ENCODE measurements at regions not wholly inside any gene's neighbourhood (a gene's known extent, or its start where the extent isn't known, plus 50 kb on each side); places are given as distances from the start of the nearest gene placed in this dataset.

- Histone ChIP-seq H3K27ac (ENCODE audit: low read depth, low read length) (no peak overlapping the region), H3K27me3 (replicated peaks in 1 of 4; ENCODE audit: control insufficient read depth in 3 of 4, extremely low read depth in 1 of 4, insufficient read depth in 3 of 4, low read length in 3 of 4) (no peaks in the 10 kb centered on the region), H2BK120ac (replicated peaks; ENCODE audit: low read depth, low read length) (no peak overlapping the region), H2AK5ac (ENCODE audit: low read depth, low read length) (no peak overlapping the region), H3K18ac (ENCODE audit: extremely low read depth, low read length) (no peak overlapping the region), H2BK12ac (ENCODE audit: low read depth, low read length) (no peak overlapping the region), H3K79me2 (ENCODE audit: control insufficient read depth in 1 of 2, insufficient read depth in 2 of 2, low read length in 2 of 2) (no peaks in the 10 kb centered on the region), H2AFZ (ENCODE audit: low read length) (no peak overlapping the region), H3K79me1 (ENCODE audit: low read depth, low read length) (no peaks in the 10 kb centered on the region), H4K8ac (ENCODE audit: extremely low read depth, insufficient read depth, low read length) (no peak overlapping the region), H3K14ac (ENCODE audit: insufficient read length) (no peak overlapping the region), H4K20me1 (replicated peaks in 1 of 2; ENCODE audit: control insufficient read depth in 1 of 2, insufficient read depth in 2 of 2, low read length in 2 of 2) (no peaks in the 10 kb centered on the region), H2BK15ac (ENCODE audit: low read length) (no peak overlapping the region), H3K56ac (replicated peaks; ENCODE audit: insufficient read length, low read depth, low read length) (no peak overlapping the region), H2BK20ac (ENCODE audit: low read length) (no peak overlapping the region), H3K4ac (replicated peaks; ENCODE audit: insufficient read length, low read depth, low read length) (no peak overlapping the region), H3K4me3 (ENCODE audit: extremely low read depth in 1 of 4, insufficient read depth in 2 of 4, low read depth in 3 of 4, low read length in 4 of 4) (no peak overlapping the region), H4K5ac (ENCODE audit: insufficient read length, low read depth, low read length) (no peak overlapping the region), H3K9me3 (ENCODE audit: insufficient read depth in 2 of 2, low read depth in 1 of 2, low read length in 1 of 2) (no peaks in the 10 kb centered on the region), H2BK5ac (ENCODE audit: low read depth, low read length) (no peak overlapping the region), H3K36me3 (ENCODE audit: control insufficient read depth in 2 of 4, insufficient read depth in 4 of 4, low read length in 3 of 4) (no peaks in the 10 kb centered on the region), H3K23ac (ENCODE audit: insufficient read length) (no peak overlapping the region), H4K91ac (replicated peaks; ENCODE audit: insufficient read length, low read length) (no peak overlapping the region), H3K23me2 (ENCODE audit: low read depth, low read length) (no peaks in the 10 kb centered on the region), H3K4me1 (replicated peaks in 1 of 4; ENCODE audit: control insufficient read depth in 3 of 4, insufficient read depth in 4 of 4, low read length in 3 of 4) (no peaks in the 10 kb centered on the region), H3K9ac (replicated peaks in 1 of 4; ENCODE audit: extremely low read depth in 1 of 4, low read depth in 3 of 4, low read length in 3 of 4) (no peak overlapping the region), H3K4me2 (ENCODE audit: insufficient read depth in 1 of 2, low read depth in 2 of 2, low read length in 2 of 2) (no peak overlapping the region)
- POLR2A ChIA-PET (ENCODE audit: partially characterized antibody), result no interaction called here
- CTCF ChIA-PET (ENCODE audit: partially characterized antibody), result no interaction called here
- no peak for DNase-seq (ENCODE audit: low read depth in 1 of 2, low spot score in 2 of 2)
- 91% methylated on average over 11 of the region's 11 CpGs; no CpG with 5 or more reads in 1 of the 2 experiments for WGBS, 2 experiments (ENCODE audit: extremely low coverage in 1 of 2, insufficient coverage in 1 of 2, insufficient read length in 1 of 2, insufficient replicate concordance in 2 of 2, low coverage in 1 of 2, low lambda C conversion rate in 2 of 2, missing lambda C conversion rate in 1 of 2)
- no peak for FAIRE-seq
- TF ChIP-seq KDM5A (IDR thresholded peaks at IDR 0.05; ENCODE audit: low read length), result no peak
- TF ChIP-seq HDAC2 (IDR thresholded peaks at IDR 0.05; ENCODE audit: borderline replicate concordance in 1 of 2, low read depth in 2 of 2, low read length in 2 of 2), result no peak
- TF ChIP-seq, protein P1, sequence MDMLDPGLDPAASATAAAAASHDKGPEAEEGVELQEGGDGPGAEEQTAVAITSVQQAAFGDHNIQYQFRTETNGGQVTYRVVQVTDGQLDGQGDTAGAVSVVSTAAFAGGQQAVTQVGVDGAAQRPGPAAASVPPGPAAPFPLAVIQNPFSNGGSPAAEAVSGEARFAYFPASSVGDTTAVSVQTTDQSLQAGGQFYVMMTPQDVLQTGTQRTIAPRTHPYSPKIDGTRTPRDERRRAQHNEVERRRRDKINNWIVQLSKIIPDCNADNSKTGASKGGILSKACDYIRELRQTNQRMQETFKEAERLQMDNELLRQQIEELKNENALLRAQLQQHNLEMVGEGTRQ (IDR thresholded peaks at IDR 0.05; ENCODE audit: low read length), result no peak
- no peak for TF ChIP-seq SRF (IDR thresholded peaks at IDR 0.05; ENCODE audit: low read depth, low read length)
- TF ChIP-seq NRF1 (IDR thresholded peaks at IDR 0.05; ENCODE audit: low read depth, low read length), result no peak
- TF ChIP-seq NANOG (IDR thresholded peaks at IDR 0.05; ENCODE audit: insufficient read depth, low read depth, low read length, poor library complexity, severe bottlenecking), result no peak
- TF ChIP-seq, protein P2, sequence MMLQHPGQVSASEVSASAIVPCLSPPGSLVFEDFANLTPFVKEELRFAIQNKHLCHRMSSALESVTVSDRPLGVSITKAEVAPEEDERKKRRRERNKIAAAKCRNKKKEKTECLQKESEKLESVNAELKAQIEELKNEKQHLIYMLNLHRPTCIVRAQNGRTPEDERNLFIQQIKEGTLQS (IDR thresholded peaks at IDR 0.05; ENCODE audit: insufficient read depth, low read depth, low read length), result no peak
- TF ChIP-seq RAD21 (IDR thresholded peaks at IDR 0.05 in 1 of 2, conservative IDR thresholded peaks at IDR 0.05 in 1 of 2; ENCODE audit: low read depth in 2 of 2, low read length in 2 of 2), result no peak
- no peak for TF ChIP-seq RXRA (IDR thresholded peaks at IDR 0.05; ENCODE audit: insufficient read depth, low read depth, low read length)
- no peak for TF ChIP-seq GABPA (IDR thresholded peaks at IDR 0.05; ENCODE audit: borderline replicate concordance, insufficient read depth, low read length)
Observed at GRCh38 chr20:60139663-60140446, 181.6 kb downstream of the CDH26 start.

Data from H1 (cell line).